H9 (cell line): ENCODE measurements at regions not wholly inside any gene's neighbourhood (a gene's known extent, or its start where the extent isn't known, plus 50 kb on each side); places are given as distances from the start of the nearest gene placed in this dataset.

ENCODE experiments used
- DNase-seq: peaks from one replicate; pipeline ENCODE4 v3.0.0-alpha.2; 2017
- H2AFZ ChIP-seq: one replicate; pipeline ENCODE4 v1.6.1; 2013; ENCODE audit warnings: mild to moderate bottlenecking, low read length, control low read depth, moderate library complexity
- H2AK5ac ChIP-seq: 2 replicates; pipeline ENCODE4 v1.6.1; 2013; ENCODE audit warnings: low read length, control low read depth, mixed read lengths; ENCODE audit not compliant: insufficient read length
- H2BK120ac ChIP-seq: one replicate; pipeline ENCODE4 v1.6.1; 2013; ENCODE audit warnings: low read depth, mild to moderate bottlenecking, low read length, control low read depth, inconsistent platforms; ENCODE audit not compliant: poor library complexity, severe bottlenecking
- H2BK12ac ChIP-seq: 2 replicates; pipeline ENCODE4 v1.6.1; 2013; ENCODE audit warnings: low read length, control low read depth, mixed read lengths, low read depth; ENCODE audit not compliant: insufficient read length
- H2BK15ac ChIP-seq: 2 replicates; pipeline ENCODE4 v1.6.1; 2013; ENCODE audit warnings: low read depth, low read length, control low read depth
- H2BK20ac ChIP-seq: one replicate; pipeline ENCODE4 v1.6.1; 2013; ENCODE audit warnings: low read depth, mild to moderate bottlenecking, low read length, control low read depth, inconsistent platforms; ENCODE audit not compliant: poor library complexity, severe bottlenecking
- H2BK5ac ChIP-seq: 2 replicates; pipeline ENCODE4 v1.6.1; 2013; ENCODE audit warnings: low read length, control low read depth, mixed read lengths; ENCODE audit not compliant: insufficient read length
- H3K14ac ChIP-seq: 2 replicates; pipeline ENCODE4 v1.6.1; 2013; ENCODE audit warnings: low read length, control low read depth; ENCODE audit not compliant: insufficient read depth
- H3K18ac ChIP-seq: 2 replicates; pipeline ENCODE4 v1.6.1; 2013; ENCODE audit warnings: low read depth, mild to moderate bottlenecking, mixed read lengths, low read length, control low read depth; ENCODE audit not compliant: insufficient read length
- H3K23ac ChIP-seq: 2 replicates; pipeline ENCODE4 v1.6.1; 2013; ENCODE audit warnings: low read length, control low read depth, mixed read lengths, low read depth; ENCODE audit not compliant: insufficient read length
- H3K23me2 ChIP-seq: 2 replicates; pipeline ENCODE4 v1.6.1; 2013; ENCODE audit warnings: low read depth, mild to moderate bottlenecking, mixed read lengths, low read length, control low read depth; ENCODE audit not compliant: insufficient read length, poor library complexity, severe bottlenecking
- H3K27ac ChIP-seq: 2 replicates; pipeline ENCODE4 v1.5.1; 2013; ENCODE audit warnings: low read length, control low read depth, mixed read lengths, low read depth; ENCODE audit not compliant: insufficient read length
- H3K27me3 ChIP-seq: 2 replicates; pipeline ENCODE4 v1.6.1; 2013; ENCODE audit warnings: low read length, control low read depth, inconsistent platforms; ENCODE audit not compliant: insufficient read depth
- H3K4ac ChIP-seq: 2 replicates; pipeline ENCODE4 v1.6.1; 2013; ENCODE audit warnings: low read depth, mild to moderate bottlenecking, control low read depth, inconsistent platforms, low read length, moderate library complexity
- H3K4me1 ChIP-seq: 2 replicates; pipeline ENCODE4 v1.6.1; 2013; ENCODE audit warnings: low read length, control low read depth, inconsistent platforms; ENCODE audit not compliant: insufficient read depth
- H3K4me2 ChIP-seq: 2 replicates; pipeline ENCODE4 v1.6.1; 2013; ENCODE audit warnings: low read length, control low read depth, mixed read lengths; ENCODE audit not compliant: insufficient read length, insufficient read depth
- H3K56ac ChIP-seq: 2 replicates; pipeline ENCODE4 v1.6.1; 2013; ENCODE audit warnings: low read depth, mild to moderate bottlenecking, mixed read lengths, low read length, control low read depth; ENCODE audit not compliant: insufficient read length
- H3K79me1 ChIP-seq: 2 replicates; pipeline ENCODE4 v1.6.1; 2013; ENCODE audit warnings: low read depth, mild to moderate bottlenecking, moderate library complexity, low read length, control low read depth, inconsistent platforms; ENCODE audit not compliant: insufficient read depth, poor library complexity, severe bottlenecking
- H3K79me2 ChIP-seq: 2 replicates; pipeline ENCODE4 v1.6.1; 2013; ENCODE audit warnings: low read length, control low read depth, inconsistent platforms; ENCODE audit not compliant: insufficient read depth
- H3K9ac ChIP-seq: 2 replicates; pipeline ENCODE4 v1.6.1; 2013; ENCODE audit warnings: low read length, control low read depth, mixed read lengths; ENCODE audit not compliant: insufficient read length; ENCODE audit errors: extremely low read depth
- H3K9me3 ChIP-seq: one replicate; pipeline ENCODE4 v1.6.1; 2013; ENCODE audit warnings: low read depth, low read length, inconsistent platforms; ENCODE audit not compliant: control insufficient read depth
- H3T11ph ChIP-seq: one replicate; pipeline ENCODE4 v1.6.1; 2013; ENCODE audit warnings: mild to moderate bottlenecking, low read length, control low read depth, inconsistent platforms
- H4K20me1 ChIP-seq: one replicate; pipeline ENCODE4 v1.6.1; 2013; ENCODE audit not compliant: control insufficient read depth, insufficient read length, insufficient read depth
- H4K5ac ChIP-seq: 2 replicates; pipeline ENCODE4 v1.6.1; 2013; ENCODE audit warnings: low read depth, mild to moderate bottlenecking, mixed read lengths, low read length, control low read depth; ENCODE audit not compliant: insufficient read length
- H4K8ac ChIP-seq: replicated peaks from 2 replicates; pipeline ENCODE4 v1.6.1; 2013; ENCODE audit warnings: low read length, control low read depth, mixed read lengths, low read depth; ENCODE audit not compliant: insufficient read length
- H4K91ac ChIP-seq: 2 replicates; pipeline ENCODE4 v1.6.1; 2013; ENCODE audit warnings: low read depth, mild to moderate bottlenecking, moderate library complexity, mixed read lengths, low read length, control low read depth; ENCODE audit not compliant: insufficient read length
- H3K27ac Mint-ChIP-seq, 3 experiments: 2 replicates in 2 of 3; 3 replicates in 1 of 3; pipeline ENCODE4 v1.8.0; 2020 to 2021; ENCODE audit warnings: mixed read lengths in 3 of 3, mild to moderate bottlenecking in 1 of 3, moderate library complexity in 1 of 3
- H3K27me3 Mint-ChIP-seq: 2 replicates; pipeline ENCODE4 v1.8.0; 2021; ENCODE audit warnings: low read depth, mild to moderate bottlenecking, moderate library complexity, mixed read lengths
- H3K36me3 Mint-ChIP-seq, 3 experiments: 2 replicates in 2 of 3; 3 replicates in 1 of 3; pipeline ENCODE4 v1.8.0; 2020 to 2021; ENCODE audit warnings: low read depth in 3 of 3, mixed read lengths in 3 of 3; ENCODE audit not compliant: insufficient read depth in 1 of 3
- H3K4me1 Mint-ChIP-seq, 2 experiments: 2 replicates each; pipeline ENCODE4 v1.8.0; 2020; ENCODE audit warnings: mixed read lengths in 2 of 2
- H3K4me3 Mint-ChIP-seq, 2 experiments: 2 replicates in 1 of 2; 3 replicates in 1 of 2; pipeline ENCODE4 v1.8.0; 2020 to 2021; ENCODE audit warnings: mild to moderate bottlenecking in 2 of 2, mixed read lengths in 2 of 2, moderate library complexity in 1 of 2
- H3K9me3 Mint-ChIP-seq, 2 experiments: 2 replicates in 1 of 2; 3 replicates in 1 of 2; pipeline ENCODE4 v1.8.0; 2020; ENCODE audit warnings: mild to moderate bottlenecking in 2 of 2, mixed read lengths in 2 of 2, moderate library complexity in 1 of 2
- WGBS: extraction: QIAGEN DNeasy Blood & Tissue Kit; methylation state at CpG from one replicate; pipeline ENCODE4 v1.1.7; 2013; ENCODE audit warnings: missing lambda C conversion rate, low lambda C conversion rate, mixed read lengths; ENCODE audit not compliant: insufficient read length; ENCODE audit errors: extremely low coverage; 5-methylcytosine and 5-hydroxymethylcytosine counted together
- TF ChIP-seq, protein P1 (sequence below): fragments of 200-600 bp; sonication (generic); conservative IDR thresholded peaks from 3 replicates; pipeline ENCODE4 v1.8.0; 2021; ENCODE audit warnings: antibody characterized with exemption, mild to moderate bottlenecking

DNA sequence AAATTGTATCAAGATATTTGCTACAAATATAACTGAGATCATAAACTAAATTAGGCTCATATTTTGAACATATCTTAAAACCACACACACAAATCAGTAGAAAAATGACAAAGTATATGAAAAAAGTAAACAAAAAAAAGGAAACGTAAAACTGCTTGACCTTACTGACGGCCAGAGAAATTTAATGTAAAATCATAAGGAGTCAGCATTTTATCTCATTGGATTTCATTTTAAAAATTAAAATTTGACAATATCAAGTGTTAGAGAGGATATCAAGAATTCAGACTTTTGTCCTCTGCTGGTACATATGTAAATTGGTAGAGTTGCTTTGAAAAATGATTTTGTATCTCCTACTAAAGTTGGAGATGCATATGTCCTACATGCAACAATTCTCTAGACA, 209.2 kb upstream of the ZC3H15 start:
- no peak overlapping the region for H3K56ac ChIP-seq
- H3K27ac Mint-ChIP-seq, result no peak overlapping the region
- H3K27ac ChIP-seq, result no peak overlapping the region
- no peak overlapping the region for H2BK20ac ChIP-seq
- peaks cover 5 to 25% (median 21%) of the 10 kb centered on the region in 3 experiments; a peak in 6 of 7 replicates for H3K36me3 Mint-ChIP-seq
- no peak overlapping the region for H3K4me3 Mint-ChIP-seq
- peaks cover 20 to 25% of the 10 kb centered on the region in 2 experiments for H3K9me3 Mint-ChIP-seq
- H2BK120ac ChIP-seq, result no peak overlapping the region
- H3K79me1 ChIP-seq, result no peaks in the 10 kb centered on the region
- H3K79me2 ChIP-seq, result no peaks in the 10 kb centered on the region
- H2AK5ac ChIP-seq, result no peak overlapping the region
- H2AFZ ChIP-seq, result no peak overlapping the region
- no peak overlapping the region for H2BK15ac ChIP-seq
- H3K14ac ChIP-seq, result no peak overlapping the region
- H3K9ac ChIP-seq, result no peak overlapping the region
- H4K20me1 ChIP-seq, result no peaks in the 10 kb centered on the region
- H3K4me1 ChIP-seq, result no peaks in the 10 kb centered on the region
- no CpG with 5 or more reads among the region's 2 CpGs for WGBS
- no peaks in the 10 kb centered on the region for H3K9me3 ChIP-seq
- no peak overlapping the region for H3K4me2 ChIP-seq
- no peaks in the 10 kb centered on the region for H3K23me2 ChIP-seq
- H4K8ac ChIP-seq, result no peak overlapping the region
- H3K27me3 Mint-ChIP-seq, result no peaks in the 10 kb centered on the region
- H2BK12ac ChIP-seq, result no peak overlapping the region
- no peak overlapping the region for H3K23ac ChIP-seq
- no peak overlapping the region for H4K5ac ChIP-seq
- DNase-seq, result no peak
- H3T11ph ChIP-seq, result no peak overlapping the region
- H3K18ac ChIP-seq, result no peak overlapping the region
- no peak overlapping the region for H3K4ac ChIP-seq
- no peak overlapping the region for H2BK5ac ChIP-seq
- no peak overlapping the region for H4K91ac ChIP-seq
- no peaks in the 10 kb centered on the region for H3K27me3 ChIP-seq
- TF ChIP-seq, protein P1, sequence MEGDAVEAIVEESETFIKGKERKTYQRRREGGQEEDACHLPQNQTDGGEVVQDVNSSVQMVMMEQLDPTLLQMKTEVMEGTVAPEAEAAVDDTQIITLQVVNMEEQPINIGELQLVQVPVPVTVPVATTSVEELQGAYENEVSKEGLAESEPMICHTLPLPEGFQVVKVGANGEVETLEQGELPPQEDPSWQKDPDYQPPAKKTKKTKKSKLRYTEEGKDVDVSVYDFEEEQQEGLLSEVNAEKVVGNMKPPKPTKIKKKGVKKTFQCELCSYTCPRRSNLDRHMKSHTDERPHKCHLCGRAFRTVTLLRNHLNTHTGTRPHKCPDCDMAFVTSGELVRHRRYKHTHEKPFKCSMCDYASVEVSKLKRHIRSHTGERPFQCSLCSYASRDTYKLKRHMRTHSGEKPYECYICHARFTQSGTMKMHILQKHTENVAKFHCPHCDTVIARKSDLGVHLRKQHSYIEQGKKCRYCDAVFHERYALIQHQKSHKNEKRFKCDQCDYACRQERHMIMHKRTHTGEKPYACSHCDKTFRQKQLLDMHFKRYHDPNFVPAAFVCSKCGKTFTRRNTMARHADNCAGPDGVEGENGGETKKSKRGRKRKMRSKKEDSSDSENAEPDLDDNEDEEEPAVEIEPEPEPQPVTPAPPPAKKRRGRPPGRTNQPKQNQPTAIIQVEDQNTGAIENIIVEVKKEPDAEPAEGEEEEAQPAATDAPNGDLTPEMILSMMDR, result no peak
- peaks cover 19 to 22% of the 10 kb centered on the region in 2 experiments for H3K4me1 Mint-ChIP-seq
